ENCODE measurements at regions not wholly inside any gene's neighbourhood (a gene's known extent, or its start where the extent isn't known, plus 50 kb on each side); places are given as distances from the start of the nearest gene placed in this dataset.

DNA sequence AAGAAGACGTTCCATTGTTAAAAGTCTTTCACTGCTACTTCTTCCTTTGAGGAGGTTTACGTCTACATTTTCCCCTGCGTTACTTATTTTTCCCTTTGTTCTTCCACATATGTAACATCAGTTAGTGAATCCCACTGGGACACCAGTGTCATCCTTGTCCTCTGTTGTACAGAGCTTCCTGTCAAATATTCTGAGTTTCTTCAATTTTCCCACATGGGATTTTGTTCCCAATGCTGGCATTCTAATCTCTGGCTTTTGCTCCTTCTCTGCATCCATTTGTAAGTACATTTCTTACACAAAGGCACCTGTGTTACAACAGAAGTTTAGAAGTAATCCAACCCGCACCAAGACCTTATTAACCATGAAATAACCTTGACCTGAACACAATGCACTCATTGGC, 627.4 kb upstream of the PFKP start:
- TF ChIP-seq, protein P1, sequence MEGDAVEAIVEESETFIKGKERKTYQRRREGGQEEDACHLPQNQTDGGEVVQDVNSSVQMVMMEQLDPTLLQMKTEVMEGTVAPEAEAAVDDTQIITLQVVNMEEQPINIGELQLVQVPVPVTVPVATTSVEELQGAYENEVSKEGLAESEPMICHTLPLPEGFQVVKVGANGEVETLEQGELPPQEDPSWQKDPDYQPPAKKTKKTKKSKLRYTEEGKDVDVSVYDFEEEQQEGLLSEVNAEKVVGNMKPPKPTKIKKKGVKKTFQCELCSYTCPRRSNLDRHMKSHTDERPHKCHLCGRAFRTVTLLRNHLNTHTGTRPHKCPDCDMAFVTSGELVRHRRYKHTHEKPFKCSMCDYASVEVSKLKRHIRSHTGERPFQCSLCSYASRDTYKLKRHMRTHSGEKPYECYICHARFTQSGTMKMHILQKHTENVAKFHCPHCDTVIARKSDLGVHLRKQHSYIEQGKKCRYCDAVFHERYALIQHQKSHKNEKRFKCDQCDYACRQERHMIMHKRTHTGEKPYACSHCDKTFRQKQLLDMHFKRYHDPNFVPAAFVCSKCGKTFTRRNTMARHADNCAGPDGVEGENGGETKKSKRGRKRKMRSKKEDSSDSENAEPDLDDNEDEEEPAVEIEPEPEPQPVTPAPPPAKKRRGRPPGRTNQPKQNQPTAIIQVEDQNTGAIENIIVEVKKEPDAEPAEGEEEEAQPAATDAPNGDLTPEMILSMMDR (IDR thresholded peaks at IDR 0.05; ENCODE audit: low read depth, low read length, missing input control), result no peak
- no peak for TF ChIP-seq EGR1 (IDR thresholded peaks at IDR 0.05; ENCODE audit: low read depth in 2 of 2)
- TF ChIP-seq SP1 (IDR thresholded peaks at IDR 0.05), result no peak
- no peak for TF ChIP-seq TAF1 (conservative IDR thresholded peaks at IDR 0.05)
- TF ChIP-seq FOXA2 (IDR thresholded peaks at IDR 0.05), result no peak
- TF ChIP-seq, protein P2, sequence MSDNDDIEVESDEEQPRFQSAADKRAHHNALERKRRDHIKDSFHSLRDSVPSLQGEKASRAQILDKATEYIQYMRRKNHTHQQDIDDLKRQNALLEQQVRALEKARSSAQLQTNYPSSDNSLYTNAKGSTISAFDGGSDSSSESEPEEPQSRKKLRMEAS (IDR thresholded peaks at IDR 0.05), result no peak
- no peak for TF ChIP-seq FOXA1 (IDR thresholded peaks at IDR 0.05)
